Mesendoderm (in vitro differentiated cells): ENCODE measurements at regions not wholly inside any gene's neighbourhood (a gene's known extent, or its start where the extent isn't known, plus 50 kb on each side); places are given as distances from the start of the nearest gene placed in this dataset.

Source experiments
- DNase-seq: peaks from one replicate; pipeline ENCODE4 v3.0.0; 2013
- H2AK5ac ChIP-seq: 2 replicates; pipeline ENCODE4 v1.6.1; 2013; ENCODE audit warnings: low read length, inconsistent platforms
- H2BK120ac ChIP-seq: 2 replicates; pipeline ENCODE4 v1.6.1; 2013; ENCODE audit warnings: low read depth, mild to moderate bottlenecking, low read length, moderate library complexity, mixed read lengths
- H2BK15ac ChIP-seq: replicated peaks from 2 replicates; pipeline ENCODE4 v1.6.1; 2013; ENCODE audit warnings: low read depth, mild to moderate bottlenecking, moderate library complexity
- H2BK5ac ChIP-seq: 2 replicates; pipeline ENCODE4 v1.6.1; 2013; ENCODE audit warnings: low read length, inconsistent platforms
- H3K18ac ChIP-seq: 2 replicates; pipeline ENCODE4 v1.6.1; 2013; ENCODE audit warnings: mild to moderate bottlenecking, low read length, mixed read lengths
- H3K23ac ChIP-seq: one replicate; pipeline ENCODE4 v1.6.1; 2013; ENCODE audit warnings: low read length
- H3K27ac ChIP-seq: 2 replicates; pipeline ENCODE4 v1.5.1; 2013; ENCODE audit warnings: low read depth, mild to moderate bottlenecking, inconsistent platforms, low read length, moderate library complexity
- H3K27me3 ChIP-seq: 2 replicates; pipeline ENCODE4 v1.6.1; 2013; ENCODE audit warnings: low read length, control low read depth, mild to moderate bottlenecking, inconsistent platforms; ENCODE audit not compliant: insufficient read depth, poor library complexity
- H3K36me3 ChIP-seq: 2 replicates; pipeline ENCODE4 v1.6.1; 2013; ENCODE audit warnings: low read length, inconsistent platforms; ENCODE audit not compliant: control insufficient read depth, insufficient read depth
- H3K4ac ChIP-seq: one replicate; pipeline ENCODE4 v1.6.1; 2013; ENCODE audit warnings: low read depth, mild to moderate bottlenecking, low read length, moderate library complexity
- H3K4me1 ChIP-seq: 2 replicates; pipeline ENCODE4 v1.6.1; 2013; ENCODE audit warnings: low read depth, low read length, inconsistent platforms; ENCODE audit not compliant: control insufficient read depth
- H3K4me2 ChIP-seq: 2 replicates; pipeline ENCODE4 v1.6.1; 2013; ENCODE audit warnings: low read length
- H3K4me3 ChIP-seq: 2 replicates; pipeline ENCODE4 v1.5.1; 2013; ENCODE audit warnings: mild to moderate bottlenecking, low read length
- H3K56ac ChIP-seq: one replicate; pipeline ENCODE4 v1.6.1; 2013; ENCODE audit warnings: low read length
- H3K79me1 ChIP-seq: 2 replicates; pipeline ENCODE4 v1.6.1; 2013; ENCODE audit warnings: low read length, inconsistent platforms
- H3K79me2 ChIP-seq: 2 replicates; pipeline ENCODE4 v1.6.1; 2013; ENCODE audit warnings: mild to moderate bottlenecking, low read length; ENCODE audit not compliant: control insufficient read depth, insufficient read depth
- H3K9ac ChIP-seq: 2 replicates; pipeline ENCODE4 v1.6.1; 2013; ENCODE audit warnings: low read length, inconsistent platforms
- H4K5ac ChIP-seq: one replicate; pipeline ENCODE4 v1.6.1; 2013; ENCODE audit warnings: low read length
- H4K8ac ChIP-seq: one replicate; pipeline ENCODE4 v1.6.1; 2013; ENCODE audit warnings: low read depth, mild to moderate bottlenecking, control low read depth, low read length, moderate library complexity
- WGBS: extraction: QIAGEN DNeasy Blood & Tissue Kit; methylation state at CpG from one replicate; pipeline ENCODE4 v1.1.7; 2013; ENCODE audit warnings: low lambda C conversion rate, missing lambda C conversion rate; ENCODE audit not compliant: insufficient coverage; ENCODE audit errors: extremely low coverage; 5-methylcytosine and 5-hydroxymethylcytosine counted together

DNA sequence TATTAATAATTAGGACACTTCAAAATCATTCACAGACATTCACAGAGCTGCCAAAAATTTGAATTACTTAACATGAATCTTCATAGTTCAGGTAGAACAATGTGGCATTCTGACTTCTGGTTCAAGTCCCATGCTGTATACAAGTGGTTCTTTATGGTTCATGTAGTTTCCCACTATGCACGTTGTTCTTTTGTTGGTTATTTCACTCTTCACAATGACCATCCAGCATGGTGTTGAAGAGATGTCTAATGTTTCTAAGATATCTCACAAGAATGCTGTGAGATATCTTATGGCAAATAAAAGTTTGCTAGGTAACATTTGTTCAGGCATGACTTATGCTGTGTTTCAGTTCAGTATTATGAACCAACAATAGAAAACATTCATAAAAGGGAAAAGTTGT, 88.2 kb upstream of the SLITRK6 start:
- no peak overlapping the region for H2BK5ac ChIP-seq
- H3K36me3 ChIP-seq: no peaks in the 10 kb centered on the region
- no peaks in the 10 kb centered on the region for H3K79me2 ChIP-seq
- no peak overlapping the region for H4K5ac ChIP-seq
- no peak overlapping the region for H2BK15ac ChIP-seq
- H3K4me1 ChIP-seq: no peaks in the 10 kb centered on the region
- no CpG with 5 or more reads among the region's 1 CpG for WGBS
- no peak overlapping the region for H3K4ac ChIP-seq
- no peak overlapping the region for H3K9ac ChIP-seq
- no peak overlapping the region for H3K4me2 ChIP-seq
- H3K27me3 ChIP-seq: no peaks in the 10 kb centered on the region
- no peak overlapping the region for H3K4me3 ChIP-seq
- no peak overlapping the region for H3K18ac ChIP-seq
- DNase-seq: no peak
- H4K8ac ChIP-seq: no peak overlapping the region
- H3K23ac ChIP-seq: no peak overlapping the region
- H3K56ac ChIP-seq: no peak overlapping the region
- H3K79me1 ChIP-seq: no peaks in the 10 kb centered on the region
- no peak overlapping the region for H2AK5ac ChIP-seq
- H2BK120ac ChIP-seq: no peak overlapping the region
- H3K27ac ChIP-seq: no peak overlapping the region

DNA sequence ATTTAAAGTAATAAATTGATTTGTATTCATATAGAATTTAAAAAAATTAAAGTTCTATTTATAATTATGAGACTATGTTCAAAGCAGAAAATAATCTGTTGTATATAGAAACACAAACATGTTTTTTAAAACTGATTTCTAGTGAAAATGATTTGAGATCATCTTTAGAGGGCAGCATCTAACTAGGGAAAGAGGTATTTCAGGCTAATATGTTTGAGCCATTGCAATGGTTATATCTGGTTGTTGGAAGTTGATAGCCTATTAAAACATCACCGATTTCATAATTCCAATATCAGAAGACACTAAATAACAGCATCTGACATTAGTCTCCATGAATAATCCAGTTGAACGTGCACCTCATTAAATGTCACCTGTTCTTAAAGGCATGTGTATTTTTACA, 79.8 kb upstream of the SLITRK6 start:
- Histone ChIP-seq H3K27ac (no peak overlapping the region), H3K4ac (no peak overlapping the region), H3K4me1 (no peaks in the 10 kb centered on the region), H3K9ac (no peak overlapping the region), H2BK15ac (no peak overlapping the region), H4K5ac (no peak overlapping the region), H3K36me3 (no peaks in the 10 kb centered on the region), H3K56ac (no peak overlapping the region), H3K79me1 (no peaks in the 10 kb centered on the region), H3K23ac (no peak overlapping the region), H2BK120ac (no peak overlapping the region), H2AK5ac (no peak overlapping the region), H3K4me2 (no peak overlapping the region), H3K27me3 (no peaks in the 10 kb centered on the region), H4K8ac (no peak overlapping the region), H3K18ac (no peak overlapping the region), H3K4me3 (no peak overlapping the region), H3K79me2 (no peaks in the 10 kb centered on the region), H2BK5ac (no peak overlapping the region)
- WGBS: no CpG with 5 or more reads among the region's 2 CpGs
- DNase-seq: no peak

DNA sequence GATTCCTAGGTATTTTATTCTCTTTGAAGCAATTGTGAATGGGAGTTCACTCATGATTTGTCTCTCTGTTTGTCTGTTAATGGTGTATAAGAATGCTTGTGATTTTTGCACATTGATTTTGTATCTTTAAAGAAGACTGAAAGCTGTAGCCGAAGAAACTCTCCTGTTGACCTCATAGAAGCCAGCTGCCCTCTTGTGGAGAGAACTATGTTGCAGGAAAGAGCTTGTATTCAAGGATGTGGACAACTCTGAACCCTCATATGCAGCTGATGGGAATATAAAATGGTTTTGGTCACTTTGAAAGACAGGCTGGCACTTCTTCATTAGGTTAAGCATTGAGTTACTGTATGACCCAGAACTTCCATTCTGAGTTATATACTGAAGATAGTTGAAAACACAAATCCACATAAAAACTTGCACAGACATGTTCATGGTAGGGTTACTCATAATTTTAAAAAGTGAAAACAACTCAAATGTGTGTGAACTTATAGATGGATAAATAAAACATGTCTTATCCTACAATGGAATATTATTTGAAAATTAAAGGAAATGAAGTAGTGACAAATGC, 65.8 kb upstream of the SLITRK6 start:
- H3K4me2 ChIP-seq: no peak overlapping the region
- H2BK15ac ChIP-seq: no peak overlapping the region
- no peaks in the 10 kb centered on the region for H3K79me1 ChIP-seq
- no peaks in the 10 kb centered on the region for H3K4me1 ChIP-seq
- no peak overlapping the region for H3K4me3 ChIP-seq
- H3K36me3 ChIP-seq: no peaks in the 10 kb centered on the region
- no peak overlapping the region for H3K18ac ChIP-seq
- no peak overlapping the region for H3K4ac ChIP-seq
- no peak overlapping the region for H3K9ac ChIP-seq
- DNase-seq: peak; percentile 65
- no peaks in the 10 kb centered on the region for H3K79me2 ChIP-seq
- H2BK5ac ChIP-seq: no peak overlapping the region
- H3K56ac ChIP-seq: no peak overlapping the region
- H3K27ac ChIP-seq: no peak overlapping the region
- no peak overlapping the region for H4K8ac ChIP-seq
- WGBS: no CpG with 5 or more reads among the region's 1 CpG
- H3K23ac ChIP-seq: no peak overlapping the region
- no peak overlapping the region for H4K5ac ChIP-seq
- H3K27me3 ChIP-seq: no peaks in the 10 kb centered on the region
- H2BK120ac ChIP-seq: no peak overlapping the region
- H2AK5ac ChIP-seq: no peak overlapping the region

DNA sequence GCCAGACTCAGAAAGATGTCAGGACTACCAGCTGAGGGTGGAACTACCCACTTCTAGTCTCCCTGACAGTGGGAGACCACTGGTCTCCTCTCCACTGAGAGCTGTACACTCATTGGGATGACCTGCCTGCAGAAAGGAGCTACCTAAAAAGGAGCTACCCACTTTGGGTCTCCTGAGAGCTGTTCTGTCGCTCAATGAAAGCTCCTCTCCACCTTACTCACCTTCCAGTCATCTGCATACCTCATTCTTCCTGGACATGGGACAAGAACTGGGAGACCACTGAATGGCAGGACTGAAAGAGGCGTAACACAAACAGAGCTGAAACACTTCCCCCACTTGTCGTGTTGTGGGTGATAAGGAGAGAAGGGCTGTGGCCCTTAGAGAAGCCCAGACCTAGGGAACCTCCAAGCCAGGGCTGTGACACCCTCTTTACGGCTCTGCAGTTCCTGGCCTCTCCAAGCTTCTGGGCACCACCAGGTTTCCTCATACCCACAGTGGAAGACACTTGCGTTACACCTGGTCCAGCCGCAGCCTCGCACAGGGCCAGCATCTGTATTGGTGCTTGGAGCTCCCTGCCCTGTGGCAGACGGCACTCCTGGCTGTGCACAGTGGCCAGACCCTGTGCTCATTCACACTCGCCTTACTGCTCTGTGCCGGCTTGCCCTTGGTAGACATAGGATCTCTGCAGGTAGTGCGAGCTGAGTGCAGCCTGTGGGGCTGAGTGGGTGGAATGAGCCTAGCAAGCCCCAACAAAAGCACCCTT, 54.9 kb upstream of the SLITRK6 start:
- no peak overlapping the region for H3K4me2 ChIP-seq
- H3K23ac ChIP-seq: no peak overlapping the region
- no peak overlapping the region for H3K27ac ChIP-seq
- H3K4ac ChIP-seq: no peak overlapping the region
- no peak overlapping the region for H4K5ac ChIP-seq
- no CpG with 5 or more reads among the region's 11 CpGs for WGBS
- no peak overlapping the region for H3K56ac ChIP-seq
- no peaks in the 10 kb centered on the region for H3K4me1 ChIP-seq
- no peak overlapping the region for H3K4me3 ChIP-seq
- H2BK120ac ChIP-seq: no peak overlapping the region
- no peaks in the 10 kb centered on the region for H3K79me2 ChIP-seq
- no peak overlapping the region for H2BK5ac ChIP-seq
- H2BK15ac ChIP-seq: no peak overlapping the region
- no peak overlapping the region for H3K18ac ChIP-seq
- H2AK5ac ChIP-seq: no peak overlapping the region
- no peaks in the 10 kb centered on the region for H3K36me3 ChIP-seq
- peak; percentile 26 for DNase-seq
- H3K79me1 ChIP-seq: no peaks in the 10 kb centered on the region
- H3K9ac ChIP-seq: no peak overlapping the region
- H4K8ac ChIP-seq: no peak overlapping the region
- H3K27me3 ChIP-seq: no peaks in the 10 kb centered on the region

DNA sequence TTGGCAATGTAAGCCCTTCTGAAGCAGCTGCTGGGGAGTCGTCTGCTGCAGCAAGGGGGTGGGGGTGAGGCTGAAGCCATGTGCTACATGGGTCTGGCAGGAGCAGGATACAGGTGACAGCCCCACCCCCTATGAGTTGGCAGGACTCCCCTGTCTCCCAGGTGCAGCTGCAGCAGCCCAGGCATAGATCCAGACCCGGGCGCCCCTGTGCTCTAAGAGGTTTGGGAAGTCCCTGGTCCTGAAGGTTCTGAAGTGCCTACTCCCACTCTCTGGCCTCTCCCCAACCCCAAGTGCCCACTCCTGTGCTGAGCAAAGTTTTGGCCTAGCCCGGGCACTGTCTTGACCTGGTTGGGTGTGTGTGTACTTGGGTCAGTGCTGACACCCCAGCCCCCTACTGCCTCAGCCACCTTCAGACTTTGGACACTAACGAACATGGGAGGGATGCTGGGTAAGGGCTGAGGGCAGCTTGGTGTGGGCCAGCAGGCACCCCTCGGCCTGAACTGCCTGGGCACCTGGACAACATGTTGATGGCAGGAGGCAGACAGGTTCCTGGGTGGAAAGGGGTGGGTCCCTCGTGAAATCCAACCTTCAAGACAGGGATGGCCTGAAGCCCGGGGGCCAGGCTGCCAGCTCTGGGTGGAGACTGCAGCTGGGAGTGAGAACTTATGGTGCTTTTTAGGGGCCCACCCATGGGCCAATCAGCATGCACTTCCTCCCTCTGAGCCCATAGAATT, 54.1 kb upstream of the SLITRK6 start:
- no peak overlapping the region for H3K9ac ChIP-seq
- no peaks in the 10 kb centered on the region for H3K79me1 ChIP-seq
- no peak overlapping the region for H3K4me3 ChIP-seq
- no peaks in the 10 kb centered on the region for H3K4me1 ChIP-seq
- no peak for DNase-seq
- H4K8ac ChIP-seq: no peak overlapping the region
- H4K5ac ChIP-seq: no peak overlapping the region
- no CpG with 5 or more reads among the region's 8 CpGs for WGBS
- H3K18ac ChIP-seq: no peak overlapping the region
- no peak overlapping the region for H2BK120ac ChIP-seq
- no peaks in the 10 kb centered on the region for H3K36me3 ChIP-seq
- H3K4ac ChIP-seq: no peak overlapping the region
- no peak overlapping the region for H2AK5ac ChIP-seq
- H3K79me2 ChIP-seq: no peaks in the 10 kb centered on the region
- H3K4me2 ChIP-seq: no peak overlapping the region
- no peak overlapping the region for H3K27ac ChIP-seq
- no peak overlapping the region for H2BK5ac ChIP-seq
- no peaks in the 10 kb centered on the region for H3K27me3 ChIP-seq
- H2BK15ac ChIP-seq: no peak overlapping the region
- H3K23ac ChIP-seq: no peak overlapping the region
- H3K56ac ChIP-seq: no peak overlapping the region
